NCI-H1417 treated with DMSO at 0.1 percent for 48 hours (cell line): ENCODE measurements at regions not wholly inside any gene's neighbourhood (a gene's known extent, or its start where the extent isn't known, plus 50 kb on each side); places are given as distances from the start of the nearest gene placed in this dataset.
"Not testable (repeated sequence)": the region's sequence is repeated elsewhere in the genome, so short reads cannot be mapped to it uniquely, and the experiment has no call there.

Experiments used
- DNase-seq: peaks from one replicate; lab custom pipeline; 2025; lab: John Stamatoyannopoulos, UW

DNA sequence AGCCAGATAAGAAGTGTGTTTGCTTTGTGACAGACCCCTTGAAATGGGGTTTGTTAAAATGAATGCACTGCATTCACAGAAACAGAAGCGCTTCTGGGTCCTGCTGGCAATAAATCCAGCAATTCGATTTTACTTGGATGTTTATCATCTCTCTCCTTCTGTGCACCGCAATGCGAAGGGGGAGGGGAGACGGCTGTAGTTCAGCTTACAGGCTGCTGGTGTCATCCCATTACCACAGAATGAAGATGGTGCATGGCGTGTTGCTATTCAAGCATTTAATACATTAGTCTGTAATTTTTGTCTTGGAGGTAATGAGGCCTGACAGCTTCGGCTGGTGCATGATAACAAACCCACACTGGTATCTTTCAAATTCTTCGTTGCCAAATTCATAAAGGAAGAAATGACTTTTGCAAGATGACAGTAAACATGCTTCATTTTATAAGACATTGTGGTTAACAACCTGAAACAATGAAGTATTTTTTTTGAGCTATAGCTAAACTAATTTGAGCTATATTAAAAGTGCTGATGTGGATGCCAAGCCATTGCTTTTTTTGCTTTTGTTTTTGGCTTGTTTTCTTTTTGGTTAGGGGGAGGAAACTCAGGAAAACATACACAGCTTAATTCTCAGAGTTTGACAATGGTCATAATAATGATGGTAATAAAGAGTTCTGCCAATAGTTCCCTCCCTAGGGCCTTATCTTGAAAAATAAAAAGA is 418.3 kb downstream of the OTOL1 start:
- no peak for DNase-seq

GRCh38 chr3:161915418-161915750 is 418.8 kb downstream of the OTOL1 start:
- DNase-seq, result no peak

GRCh38 chr3:161920196-161920595 is 423.6 kb downstream of the OTOL1 start:
- DNase-seq, result no peak

DNA sequence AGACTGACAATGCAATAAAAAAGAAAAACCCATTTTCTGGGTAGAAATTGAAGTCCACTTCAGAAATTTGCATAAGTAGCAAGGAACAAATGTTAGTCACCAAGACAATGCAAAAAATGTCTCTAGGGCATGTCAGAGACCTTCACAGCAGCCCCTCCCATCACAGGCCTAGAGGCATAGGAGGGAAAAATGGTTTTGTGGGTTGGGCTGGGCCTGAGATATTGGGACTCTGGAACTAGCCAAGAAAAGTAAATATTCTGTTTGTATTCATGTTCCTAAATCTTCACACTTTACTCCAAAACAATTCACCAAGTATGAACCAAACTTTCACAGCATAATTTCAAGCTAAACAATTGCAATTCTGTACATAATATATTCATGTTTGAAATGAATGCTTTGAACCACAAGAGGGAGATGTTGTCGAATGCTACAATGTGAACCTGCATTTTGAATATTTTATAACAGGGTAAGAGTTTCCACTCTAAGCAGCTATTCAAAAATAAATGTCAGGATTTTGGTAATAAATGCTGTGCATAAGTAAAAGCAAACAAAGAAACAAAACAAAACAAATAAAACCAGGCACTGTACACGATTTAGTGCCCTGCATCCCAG is 429.2 kb downstream of the OTOL1 start:
- DNase-seq, result no peak

- no peak for DNase-seq
Observed at GRCh38 chr3:161927131-161927530, 430.5 kb downstream of the OTOL1 start.

DNA sequence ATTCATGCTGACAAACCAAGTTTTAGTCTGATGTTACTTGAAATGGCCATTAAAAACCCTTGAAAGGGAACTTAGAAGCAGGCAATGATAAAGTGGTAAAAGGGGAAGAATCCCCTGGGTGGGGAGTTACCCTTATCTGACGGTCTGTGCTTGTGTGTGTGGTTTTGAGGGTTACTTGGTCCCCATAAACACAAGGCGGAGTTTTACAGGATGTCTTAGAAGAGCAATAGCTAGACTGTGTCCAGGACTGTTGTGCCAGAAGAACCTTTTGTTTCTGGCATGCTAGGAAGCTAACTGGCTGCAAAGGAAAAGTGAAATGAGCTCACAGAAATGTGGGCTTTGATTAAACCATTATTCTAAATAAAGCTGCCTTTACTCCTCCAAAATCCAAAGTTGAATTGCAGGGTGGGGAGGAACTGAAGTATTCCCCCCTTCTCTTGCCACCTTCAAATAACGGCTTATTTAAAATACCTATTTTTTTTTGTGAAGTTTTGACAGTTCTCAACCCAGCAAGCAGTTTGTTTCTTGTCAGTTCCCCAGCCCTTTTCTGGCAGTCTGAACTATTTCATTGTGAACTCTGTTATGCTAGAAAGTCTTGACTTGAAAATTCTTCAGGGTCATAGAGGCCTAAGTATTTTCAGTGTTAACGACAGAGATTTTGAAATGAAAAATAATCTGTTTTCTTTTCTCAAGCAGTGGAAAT is 443.5 kb downstream of the OTOL1 start:
- no peak for DNase-seq

DNA sequence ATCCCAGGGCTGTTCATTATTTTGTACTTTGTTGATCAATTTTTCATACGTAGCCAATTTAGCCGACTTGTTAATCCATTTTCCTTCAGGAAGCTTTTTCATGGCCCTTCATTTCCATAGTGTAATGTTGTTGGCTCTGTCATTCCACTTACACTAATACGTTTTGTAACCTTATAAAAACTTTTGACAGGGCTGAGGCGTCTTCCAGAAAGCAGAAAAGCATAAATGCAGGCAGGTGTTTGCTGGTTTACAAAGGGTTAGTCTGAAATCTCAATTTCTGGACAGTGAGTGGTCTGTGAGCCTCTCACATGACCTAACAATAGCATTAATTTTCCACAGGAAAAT is 444.0 kb downstream of the OTOL1 start:
- no peak for DNase-seq

GRCh38 chr3:161941891-161942290 is 445.3 kb downstream of the OTOL1 start:
- no peak for DNase-seq

DNA sequence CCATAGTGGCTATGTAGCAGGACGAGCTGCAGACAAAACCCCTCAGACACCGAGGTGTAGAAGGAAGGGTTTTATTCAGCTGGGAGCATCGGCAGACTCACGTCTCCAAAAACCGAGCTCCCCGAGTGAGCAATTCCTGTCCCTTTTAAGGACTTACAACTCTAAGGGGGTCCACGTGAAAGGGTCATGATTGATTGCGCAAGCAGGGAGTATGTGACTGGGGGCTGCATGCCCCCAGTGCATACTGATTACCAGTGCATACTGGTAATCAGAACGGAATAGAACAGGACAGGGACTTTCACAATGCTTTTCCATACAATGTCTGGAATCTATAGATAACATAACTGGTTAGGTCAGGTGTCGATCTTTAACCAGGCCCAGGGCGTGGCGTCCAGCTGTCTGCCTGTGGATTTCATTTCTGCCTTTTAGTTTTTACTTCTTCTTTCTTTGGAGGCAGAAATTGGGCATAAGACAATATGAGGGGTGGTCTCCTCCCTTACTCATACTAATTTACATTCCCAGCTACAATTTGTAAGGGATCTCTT is 447.3 kb downstream of the OTOL1 start:
- DNase-seq, result not testable (repeated sequence)

DNA sequence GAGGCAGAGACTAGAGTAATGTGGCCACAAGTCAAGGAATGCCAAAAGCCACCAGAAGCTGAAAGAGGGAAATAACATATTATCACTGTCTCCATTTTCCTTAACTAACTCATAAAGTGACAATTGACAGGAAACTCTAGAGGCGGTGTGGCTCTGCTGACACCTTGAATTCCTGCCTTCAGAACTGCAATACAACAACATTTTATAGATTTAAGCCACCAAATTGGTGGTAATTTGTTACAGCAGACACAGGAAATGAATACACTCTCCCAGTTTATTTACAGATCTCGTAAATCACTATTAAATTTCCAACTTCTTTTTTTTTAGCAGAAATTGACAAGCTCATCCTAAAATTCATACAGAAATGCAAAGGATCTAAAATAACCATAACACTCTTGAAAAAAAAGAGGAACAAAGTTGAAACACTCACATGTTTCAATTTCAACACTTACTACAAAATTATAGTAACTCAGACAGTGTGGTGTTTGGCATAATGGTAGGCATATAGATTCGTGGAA is 449.9 kb downstream of the OTOL1 start:
- no peak for DNase-seq

- DNase-seq, result no peak
Observed at GRCh38 chr3:161950318-161950868, 453.8 kb downstream of the OTOL1 start.

DNA sequence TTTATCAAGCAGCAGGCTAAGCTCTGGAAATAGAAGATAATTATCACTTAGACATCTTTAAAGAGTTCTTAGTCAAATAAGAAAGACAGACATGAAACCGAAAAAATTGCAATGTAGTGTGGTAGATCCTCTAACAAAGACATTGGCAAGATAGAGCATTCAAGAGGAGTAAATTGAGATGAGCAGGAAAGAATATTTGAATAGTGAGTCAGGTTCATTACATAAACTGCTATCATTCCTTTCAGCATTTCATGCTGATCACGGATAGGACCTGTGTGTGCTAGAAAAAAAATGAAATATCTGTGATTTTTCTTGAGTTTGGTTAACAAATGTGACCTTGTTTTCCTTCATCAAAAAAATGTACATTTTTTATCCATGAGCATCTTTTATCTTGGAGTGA is 460.9 kb downstream of the OTOL1 start:
- no peak for DNase-seq

DNA sequence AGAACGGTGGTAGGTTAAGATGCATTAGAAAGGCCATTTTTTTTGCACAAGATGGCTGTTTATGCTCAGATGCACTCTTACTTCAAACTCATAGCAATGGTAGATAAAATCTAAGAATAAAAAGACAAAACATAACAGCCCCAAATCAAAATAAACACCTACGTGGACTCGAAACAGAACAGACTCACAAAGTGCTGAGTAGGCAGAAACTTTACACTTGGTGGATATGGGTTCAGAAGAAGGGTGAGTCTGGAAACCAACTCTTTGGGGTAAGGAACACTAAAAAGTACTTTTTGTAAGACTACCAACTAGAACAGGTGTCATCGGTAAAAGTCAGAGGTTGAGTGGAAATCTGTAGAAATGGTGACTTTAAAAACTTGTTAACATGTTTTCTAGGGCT is 468.2 kb downstream of the OTOL1 start:
- no peak for DNase-seq

DNA sequence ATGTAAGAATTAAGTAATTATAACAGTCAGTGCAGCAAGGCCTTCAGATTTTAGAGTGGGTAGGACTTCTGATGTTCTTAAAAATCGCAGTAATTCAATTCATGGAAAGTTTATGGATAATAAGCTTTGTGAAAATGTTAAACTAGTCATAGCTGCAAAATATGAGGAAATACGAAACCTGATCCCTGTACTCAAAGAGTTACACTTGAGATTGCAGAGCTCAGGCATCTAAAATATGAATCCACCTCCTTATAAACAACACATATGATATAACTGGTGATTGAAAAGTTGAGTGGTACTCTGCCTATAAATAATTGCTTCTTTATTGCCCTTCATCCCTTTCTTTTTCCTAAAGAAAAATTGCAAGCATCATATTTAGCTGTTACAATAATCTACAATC is 473.3 kb downstream of the OTOL1 start:
- DNase-seq, result no peak

GRCh38 chr3:161975201-161975600 is 478.6 kb downstream of the OTOL1 start:
- no peak for DNase-seq

- no peak for DNase-seq
Observed at GRCh38 chr3:161977063-161977462, 480.5 kb downstream of the OTOL1 start.

DNA sequence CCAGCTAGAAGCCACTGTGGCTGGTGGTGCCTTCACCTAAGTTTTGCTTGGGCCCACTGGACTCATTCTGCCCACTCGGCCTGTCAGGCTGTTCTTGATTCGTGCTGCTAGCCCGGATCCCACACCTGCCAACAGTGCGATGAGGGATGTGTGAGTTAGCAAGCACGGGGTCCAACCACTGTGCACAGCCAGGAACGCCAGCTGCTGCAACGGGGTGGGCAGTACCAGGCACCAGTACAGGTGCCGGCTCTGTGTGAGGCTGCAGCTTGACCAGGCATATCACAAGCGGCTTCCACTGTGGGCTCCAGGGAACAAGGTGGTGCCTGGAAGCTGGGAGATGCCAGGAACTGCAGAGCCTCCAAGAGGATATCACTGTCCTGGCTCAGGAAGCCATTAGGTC is 481.2 kb downstream of the OTOL1 start:
- DNase-seq, result no peak

DNA sequence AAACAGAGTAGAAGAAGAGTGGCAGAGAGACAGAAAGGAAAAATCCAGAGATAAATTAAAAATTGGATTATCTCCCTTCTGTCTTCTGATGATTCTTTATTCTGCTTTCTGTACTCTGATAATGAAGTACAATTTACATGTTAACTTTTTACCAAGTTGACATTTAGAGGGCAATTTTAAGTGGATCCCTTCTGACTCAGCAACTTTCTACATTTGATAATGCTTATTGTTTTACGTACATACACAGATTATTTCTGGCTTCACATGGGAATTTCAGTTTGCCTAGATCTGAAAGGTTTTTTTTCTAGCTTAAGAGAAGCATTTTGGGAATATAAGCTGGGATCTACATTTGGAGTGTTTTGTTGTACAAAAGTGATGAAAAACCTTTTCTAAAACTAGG is 491.3 kb downstream of the OTOL1 start:
- no peak for DNase-seq

DNA sequence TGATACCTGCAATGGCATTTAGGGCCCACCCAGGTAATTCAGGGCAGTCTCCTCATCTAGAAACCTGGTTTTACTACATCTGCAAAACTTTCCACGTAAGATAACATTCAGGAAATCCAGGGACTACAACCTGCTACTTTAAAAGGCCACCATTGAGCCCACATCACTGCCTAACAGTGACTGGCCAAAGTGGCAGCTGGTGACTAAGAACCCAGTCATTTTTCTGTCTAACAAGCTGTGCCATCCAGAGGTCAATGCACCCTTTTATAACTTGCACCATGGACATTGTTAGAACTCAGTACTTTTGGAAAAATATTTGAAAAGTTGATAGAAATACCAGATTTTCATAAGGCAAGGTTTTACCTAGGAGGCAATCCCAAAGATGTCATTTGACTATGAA is 492.4 kb downstream of the OTOL1 start:
- DNase-seq, result no peak

GRCh38 chr3:161990036-161990435 is 493.4 kb downstream of the OTOL1 start:
- no peak for DNase-seq

GRCh38 chr3:161991901-161992540 is 495.4 kb downstream of the OTOL1 start:
- DNase-seq, result no peak

DNA sequence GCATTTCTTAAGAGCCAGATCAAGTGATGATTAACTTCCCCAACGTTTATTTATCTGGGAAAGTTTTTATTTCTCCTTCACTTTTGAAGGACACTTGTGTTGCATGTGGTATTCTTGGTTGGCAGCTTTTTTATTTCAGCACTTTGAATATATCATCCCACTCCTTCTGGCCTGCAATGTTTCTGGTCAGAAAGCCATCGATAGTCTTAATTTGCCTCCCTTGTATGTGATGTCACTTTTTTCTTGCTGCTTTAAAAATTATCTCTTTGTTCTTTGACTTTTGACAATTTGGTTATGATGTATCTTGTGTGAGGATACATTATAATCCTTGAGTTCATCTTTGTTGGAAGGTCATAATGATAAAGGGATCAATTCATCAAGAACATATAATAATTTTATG is 503.2 kb downstream of the OTOL1 start:
- no peak for DNase-seq
